ENCODE measurements at regions not wholly inside any gene's neighbourhood (a gene's known extent, or its start where the extent isn't known, plus 50 kb on each side); places are given as distances from the start of the nearest gene placed in this dataset.

DNA sequence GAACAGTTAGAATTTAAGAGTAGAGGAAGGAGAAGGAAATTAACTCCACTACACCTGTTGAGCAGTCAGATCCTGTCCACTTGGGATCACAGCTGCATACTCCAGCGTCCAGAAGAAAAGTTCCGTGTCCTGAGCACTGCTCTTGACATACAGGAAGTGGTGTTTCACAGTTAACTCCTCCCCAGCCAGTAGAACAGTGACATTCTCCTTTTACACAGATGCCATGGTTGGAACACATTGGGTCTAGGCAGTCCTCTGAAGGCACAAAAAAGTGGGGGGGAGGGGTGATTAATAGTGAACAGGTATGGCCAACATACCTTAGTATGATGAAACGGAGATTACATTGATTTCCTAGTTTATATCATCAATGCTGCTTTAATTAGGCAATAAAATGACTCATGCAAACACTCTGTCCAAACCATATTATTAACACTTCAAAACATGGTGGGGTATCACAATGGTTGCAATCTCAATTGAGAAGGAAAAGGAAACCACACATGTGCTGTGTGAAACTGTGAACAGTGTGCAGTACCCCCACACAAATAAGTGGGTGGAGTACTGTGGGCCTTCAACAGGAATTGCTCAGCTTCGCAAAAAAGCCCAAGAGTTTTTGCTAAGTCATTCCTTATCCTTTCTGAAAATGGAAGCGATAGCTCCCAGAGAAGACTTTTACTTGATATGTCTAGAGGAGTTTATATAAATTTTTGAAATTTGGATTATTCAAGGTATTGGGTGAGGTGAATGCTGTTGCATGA is 295.6 kb downstream of the SH2D1A start:
- Mint-ChIP-seq H3K4me1 (no peaks in the 10 kb centered on the region), H3K27ac (no peak overlapping the region), H3K36me3 (no peaks in the 10 kb centered on the region), H3K27me3 (ENCODE audit: low read depth in 3 of 3) (peaks cover 0 to 2% (median 0%) of the 10 kb centered on the region in 3 donors), H3K4me3 (no peak overlapping the region), H3K9me3 (peaks cover 0 to 2% (median 0%) of the 10 kb centered on the region in 7 donors)
- TF ChIP-seq, protein P1, sequence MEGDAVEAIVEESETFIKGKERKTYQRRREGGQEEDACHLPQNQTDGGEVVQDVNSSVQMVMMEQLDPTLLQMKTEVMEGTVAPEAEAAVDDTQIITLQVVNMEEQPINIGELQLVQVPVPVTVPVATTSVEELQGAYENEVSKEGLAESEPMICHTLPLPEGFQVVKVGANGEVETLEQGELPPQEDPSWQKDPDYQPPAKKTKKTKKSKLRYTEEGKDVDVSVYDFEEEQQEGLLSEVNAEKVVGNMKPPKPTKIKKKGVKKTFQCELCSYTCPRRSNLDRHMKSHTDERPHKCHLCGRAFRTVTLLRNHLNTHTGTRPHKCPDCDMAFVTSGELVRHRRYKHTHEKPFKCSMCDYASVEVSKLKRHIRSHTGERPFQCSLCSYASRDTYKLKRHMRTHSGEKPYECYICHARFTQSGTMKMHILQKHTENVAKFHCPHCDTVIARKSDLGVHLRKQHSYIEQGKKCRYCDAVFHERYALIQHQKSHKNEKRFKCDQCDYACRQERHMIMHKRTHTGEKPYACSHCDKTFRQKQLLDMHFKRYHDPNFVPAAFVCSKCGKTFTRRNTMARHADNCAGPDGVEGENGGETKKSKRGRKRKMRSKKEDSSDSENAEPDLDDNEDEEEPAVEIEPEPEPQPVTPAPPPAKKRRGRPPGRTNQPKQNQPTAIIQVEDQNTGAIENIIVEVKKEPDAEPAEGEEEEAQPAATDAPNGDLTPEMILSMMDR (IDR thresholded peaks at IDR 0.05), result no peak
- no peak for DNase-seq
- Histone ChIP-seq H3K9ac (ENCODE audit: insufficient read depth, low read length, poor library complexity, severe bottlenecking) (no peak overlapping the region), H3K27ac (ENCODE audit: low read depth in 1 of 2, low read length in 2 of 2) (no peak overlapping the region), H3K36me3 (replicated peaks in 1 of 2; ENCODE audit: control insufficient read depth in 1 of 2, insufficient read depth in 2 of 2, low read length in 2 of 2) (no peaks in the 10 kb centered on the region), H3K4me1 (ENCODE audit: control insufficient read depth in 1 of 2, insufficient read depth in 2 of 2, low read length in 2 of 2) (no peaks in the 10 kb centered on the region), H3K4me3 (replicated peaks in 1 of 3; ENCODE audit: low read depth in 2 of 3, low read length in 3 of 3) (no peak overlapping the region), H3K79me2 (ENCODE audit: insufficient read depth, low read length) (no peaks in the 10 kb centered on the region), H4K20me1 (ENCODE audit: insufficient read depth, low read length) (no peaks in the 10 kb centered on the region), H3K9me3 (replicated peaks in 1 of 2; ENCODE audit: control insufficient read depth in 1 of 2, insufficient read depth in 1 of 2, low read length in 2 of 2) (no peaks in the 10 kb centered on the region), H2AFZ (ENCODE audit: insufficient read depth, low read depth, low read length, poor library complexity, severe bottlenecking) (no peak overlapping the region), H3K4me2 (replicated peaks; ENCODE audit: extremely low read depth, low read length, poor library complexity, severe bottlenecking) (no peak overlapping the region), H3K27me3 (ENCODE audit: control insufficient read depth in 2 of 2, insufficient read depth in 2 of 2, low read length in 2 of 2) (no peaks in the 10 kb centered on the region)
- intact Hi-C loops (cut with micrococcal nuclease), result no loop called here
- no CpG with 5 or more reads among the region's 5 CpGs for WGBS (ENCODE audit: insufficient coverage)

GRCh38 chrX:124646403-124646802 is 300.0 kb downstream of the SH2D1A start:
- Histone ChIP-seq H4K20me1 (ENCODE audit: insufficient read depth, low read length) (no peaks in the 10 kb centered on the region), H3K9ac (ENCODE audit: insufficient read depth, low read length, poor library complexity, severe bottlenecking) (no peak overlapping the region), H3K27ac (ENCODE audit: low read depth in 1 of 2, low read length in 2 of 2) (no peak overlapping the region), H3K27me3 (ENCODE audit: control insufficient read depth in 2 of 2, insufficient read depth in 2 of 2, low read length in 2 of 2) (no peaks in the 10 kb centered on the region), H3K4me3 (replicated peaks in 1 of 3; ENCODE audit: low read depth in 2 of 3, low read length in 3 of 3) (no peak overlapping the region), H2AFZ (ENCODE audit: insufficient read depth, low read depth, low read length, poor library complexity, severe bottlenecking) (no peak overlapping the region), H3K79me2 (ENCODE audit: insufficient read depth, low read length) (no peaks in the 10 kb centered on the region), H3K4me1 (ENCODE audit: control insufficient read depth in 1 of 2, insufficient read depth in 2 of 2, low read length in 2 of 2) (no peaks in the 10 kb centered on the region), H3K36me3 (replicated peaks in 1 of 2; ENCODE audit: control insufficient read depth in 1 of 2, insufficient read depth in 2 of 2, low read length in 2 of 2) (no peaks in the 10 kb centered on the region), H3K4me2 (replicated peaks; ENCODE audit: extremely low read depth, low read length, poor library complexity, severe bottlenecking) (no peak overlapping the region), H3K9me3 (replicated peaks in 1 of 2; ENCODE audit: control insufficient read depth in 1 of 2, insufficient read depth in 1 of 2, low read length in 2 of 2) (no peaks in the 10 kb centered on the region)
- Mint-ChIP-seq H3K4me3 (no peak overlapping the region), H3K4me1 (no peaks in the 10 kb centered on the region), H3K36me3 (no peaks in the 10 kb centered on the region), H3K27me3 (ENCODE audit: low read depth in 3 of 3) (no peaks in the 10 kb centered on the region), H3K27ac (no peak overlapping the region), H3K9me3 (no peaks in the 10 kb centered on the region)
- TF ChIP-seq, protein P1 (IDR thresholded peaks at IDR 0.05), result no peak
- no CpG with 5 or more reads among the region's 1 CpG for WGBS (ENCODE audit: insufficient coverage)
- intact Hi-C loops (cut with micrococcal nuclease), result no loop called here
- DNase-seq, result no peak

Data from CD14-positive monocyte (primary cell).